NCI-H1092 (cell line): ENCODE measurements at regions not wholly inside any gene's neighbourhood (a gene's known extent, or its start where the extent isn't known, plus 50 kb on each side); places are given as distances from the start of the nearest gene placed in this dataset.
"Not testable (repeated sequence)": the region's sequence is repeated elsewhere in the genome, so short reads cannot be mapped to it uniquely, and the experiment has no call there.

Experiments used
- DNase-seq: peaks from one replicate; lab custom pipeline; 2025; lab: John Stamatoyannopoulos, UW

DNA sequence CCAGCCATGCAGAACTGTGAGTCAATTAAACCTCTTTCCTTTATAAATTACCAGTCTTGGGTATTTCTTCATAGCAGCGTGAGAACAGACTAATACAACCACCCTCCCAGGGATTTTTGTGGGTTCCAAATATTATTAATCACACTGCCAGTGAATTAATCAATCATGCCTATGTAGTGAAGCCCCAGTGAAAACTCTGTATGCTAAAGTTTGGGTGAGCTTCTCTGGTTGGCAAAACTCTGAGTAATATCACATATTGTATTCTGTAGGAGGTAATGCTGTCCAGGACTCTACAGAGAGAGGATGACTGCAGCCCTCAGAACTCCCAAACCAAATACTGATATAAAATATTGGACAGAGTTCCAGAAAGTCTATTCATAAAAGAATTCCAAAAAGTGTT, 216.9 kb downstream of the RPAP3 start:
- no peak for DNase-seq

- no peak for DNase-seq
Observed at GRCh38 chr12:47481041-47481440, 224.8 kb downstream of the RPAP3 start.

DNA sequence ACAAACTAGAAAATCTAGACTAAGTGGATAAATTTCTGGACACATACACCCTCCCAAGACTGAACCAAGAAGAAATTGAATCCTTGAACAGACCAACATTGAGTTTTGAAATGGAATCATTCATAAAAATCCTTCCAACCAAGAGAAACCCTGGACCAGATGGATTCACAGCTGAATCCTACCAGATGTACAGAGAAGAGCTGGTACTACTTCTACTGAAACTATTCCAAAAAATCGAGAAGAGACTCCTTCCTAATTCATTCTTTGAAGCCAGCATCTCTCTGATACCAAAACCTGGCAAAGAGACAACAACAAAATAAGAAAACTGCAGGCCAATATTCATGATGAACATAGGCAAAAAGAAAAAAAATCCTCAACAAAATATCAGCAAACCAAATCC, 227.4 kb downstream of the RPAP3 start:
- DNase-seq: no peak

DNA sequence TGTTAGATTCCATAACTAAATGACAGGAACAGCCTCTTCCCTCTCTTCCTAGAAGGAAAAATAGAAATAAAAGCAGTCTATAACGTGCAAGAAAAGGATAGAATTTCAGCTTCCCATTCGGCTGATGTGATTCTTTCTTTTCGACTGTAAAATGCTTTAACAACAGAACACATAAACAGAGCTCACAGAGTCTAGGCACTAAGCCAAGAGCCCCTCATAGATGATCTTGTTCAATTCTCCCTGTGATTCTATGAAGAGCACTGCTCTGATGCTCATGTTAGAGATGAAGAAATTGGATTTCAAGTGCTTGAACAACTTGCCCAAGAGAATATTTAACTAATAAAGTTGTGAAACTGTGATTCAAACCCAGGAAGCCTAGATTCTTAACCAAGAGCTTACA, 232.7 kb downstream of the RPAP3 start:
- peak; percentile 9 for DNase-seq

GRCh38 chr12:47470349-47470748, 235.5 kb downstream of the RPAP3 start:
- not testable (repeated sequence) for DNase-seq

- not testable (repeated sequence) for DNase-seq
Observed at GRCh38 chr12:47463918-47464317, 241.9 kb downstream of the RPAP3 start.

DNA sequence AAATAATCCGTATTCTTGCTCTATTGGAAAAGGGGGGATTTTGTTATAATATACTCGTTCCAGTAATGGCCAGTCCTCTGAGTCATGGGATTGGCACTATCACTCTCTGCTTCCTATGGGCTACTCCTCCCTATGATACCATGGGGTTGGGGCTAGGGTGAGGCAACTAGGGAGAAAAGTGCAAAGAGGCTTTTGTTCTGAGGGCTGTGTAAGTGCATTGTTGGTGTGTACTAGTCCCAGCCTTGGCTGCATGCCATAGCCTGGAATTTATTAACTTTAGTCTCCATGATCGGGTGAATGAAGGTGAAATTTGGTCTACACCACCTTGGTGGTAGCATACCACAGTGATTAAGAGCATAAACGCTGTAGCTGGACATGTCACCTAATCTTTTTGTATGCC, 247.6 kb downstream of the RPAP3 start:
- DNase-seq: no peak

DNA sequence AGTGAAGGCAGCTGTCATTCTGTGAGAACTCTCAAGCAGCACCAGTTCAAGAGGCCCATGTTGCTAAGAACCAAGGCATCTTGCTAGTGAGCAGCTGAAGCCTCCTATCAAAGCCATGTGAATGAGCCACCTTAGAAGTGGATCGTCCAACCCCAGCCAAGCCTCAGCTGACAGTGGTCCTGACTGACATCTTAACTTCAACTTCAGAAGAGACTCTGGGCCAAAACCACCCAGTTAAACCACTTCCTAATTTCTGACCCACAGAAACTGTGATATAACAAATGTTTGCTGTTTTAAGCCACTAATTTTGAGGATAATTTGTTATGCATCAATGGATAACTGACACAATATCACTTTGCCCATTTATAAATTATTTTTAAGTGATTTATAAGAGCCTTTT, 256.0 kb downstream of the RPAP3 start:
- no peak for DNase-seq

DNA sequence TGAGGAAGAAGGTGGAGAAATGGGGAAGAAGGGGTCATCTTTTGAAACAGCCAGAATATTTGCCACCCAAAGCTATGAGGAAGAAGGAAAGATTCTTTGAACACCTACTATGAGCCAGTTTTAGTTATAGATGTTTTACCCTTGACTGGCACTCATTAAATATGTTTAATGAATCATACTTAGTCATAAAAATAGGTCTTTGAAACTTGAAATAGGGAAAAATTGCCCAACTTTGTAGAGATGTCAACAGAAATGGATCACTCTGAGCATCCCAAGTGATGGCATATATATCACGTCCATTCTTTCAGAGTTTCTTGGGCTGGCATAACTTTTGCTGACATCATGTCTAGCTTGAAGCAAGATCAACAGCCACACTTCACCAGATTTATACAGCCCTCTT, 263.5 kb downstream of the RPAP3 start:
- no peak for DNase-seq

- DNase-seq: no peak
Observed at GRCh38 chr12:47441490-47441889, 264.3 kb downstream of the RPAP3 start.

DNA sequence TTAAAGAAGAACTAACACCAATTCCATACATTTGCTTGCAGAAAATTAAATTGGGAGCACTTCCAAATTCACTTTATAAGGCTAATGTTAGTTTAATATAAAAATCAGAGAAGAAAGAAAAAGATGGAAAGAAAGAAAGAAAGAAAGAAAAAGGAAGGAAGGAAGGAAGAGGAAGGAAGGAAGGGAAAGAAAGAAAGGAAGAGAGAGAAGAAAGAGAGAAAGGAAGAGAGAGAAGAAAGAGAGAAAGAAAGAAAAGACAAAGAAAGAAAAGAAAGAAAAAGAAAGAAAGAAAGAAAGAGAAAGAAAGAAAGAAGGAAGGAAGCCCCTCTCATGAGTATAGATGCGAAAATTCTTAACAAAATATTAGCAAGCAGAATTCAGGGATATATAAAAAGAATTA, 267.7 kb downstream of the RPAP3 start:
- no peak for DNase-seq

- no peak for DNase-seq
Observed at GRCh38 chr12:47437570-47437969, 268.3 kb downstream of the RPAP3 start.

DNA sequence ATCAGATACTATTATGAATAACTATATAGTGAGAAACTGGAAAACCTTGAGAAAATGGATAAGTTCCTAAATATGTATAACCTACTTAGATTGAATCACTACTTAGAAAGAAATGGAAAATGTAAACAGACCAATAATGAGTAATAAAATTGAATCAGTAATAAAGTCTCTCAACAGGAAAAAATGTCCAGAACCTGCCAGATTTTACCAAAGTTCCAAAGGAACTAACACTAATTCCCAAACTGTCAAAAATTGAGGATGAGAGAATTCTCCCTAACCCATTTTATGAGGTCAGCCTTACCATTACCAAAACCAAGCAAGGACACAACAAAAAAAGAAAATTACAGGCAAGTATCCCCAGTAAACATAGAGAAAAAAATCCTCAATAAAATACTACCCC, 272.0 kb downstream of the RPAP3 start:
- no peak for DNase-seq

DNA sequence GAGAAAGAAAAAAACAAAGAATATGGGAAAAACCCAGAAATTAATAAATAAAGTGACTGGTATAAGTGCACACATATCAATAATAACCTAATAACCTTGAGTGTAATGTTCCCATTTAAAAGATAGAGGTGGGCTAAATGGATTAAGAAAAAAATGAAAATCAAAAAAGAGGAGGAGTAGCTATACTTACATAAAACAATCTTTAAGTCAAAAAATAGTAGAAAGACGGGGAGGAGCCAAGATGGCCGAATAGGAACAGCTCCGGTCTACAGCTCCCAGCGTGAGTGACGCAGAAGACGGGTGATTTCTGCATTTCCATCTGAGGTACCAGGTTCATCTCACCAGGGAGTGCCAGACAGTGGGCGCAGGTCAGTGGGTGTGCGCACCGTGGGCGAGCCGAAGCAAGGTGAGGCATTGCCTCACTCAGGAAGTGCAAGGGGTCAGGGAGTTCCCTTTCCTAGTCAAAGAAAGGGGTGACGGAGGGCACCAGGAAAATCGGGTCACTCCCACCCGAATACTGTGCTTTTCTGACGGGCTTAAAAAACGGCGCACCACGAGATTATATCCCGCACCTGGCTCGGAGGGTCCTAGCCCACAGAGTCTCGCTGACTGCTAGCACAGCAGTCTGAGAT, 279.0 kb downstream of the RPAP3 start:
- not testable (repeated sequence) for DNase-seq

- no peak for DNase-seq
Observed at GRCh38 chr12:47422611-47423010, 283.2 kb downstream of the RPAP3 start.

- no peak for DNase-seq
Observed at GRCh38 chr12:47419497-47419896, 286.3 kb downstream of the RPAP3 start.

GRCh38 chr12:47417955-47418354, 287.9 kb downstream of the RPAP3 start:
- no peak for DNase-seq

DNA sequence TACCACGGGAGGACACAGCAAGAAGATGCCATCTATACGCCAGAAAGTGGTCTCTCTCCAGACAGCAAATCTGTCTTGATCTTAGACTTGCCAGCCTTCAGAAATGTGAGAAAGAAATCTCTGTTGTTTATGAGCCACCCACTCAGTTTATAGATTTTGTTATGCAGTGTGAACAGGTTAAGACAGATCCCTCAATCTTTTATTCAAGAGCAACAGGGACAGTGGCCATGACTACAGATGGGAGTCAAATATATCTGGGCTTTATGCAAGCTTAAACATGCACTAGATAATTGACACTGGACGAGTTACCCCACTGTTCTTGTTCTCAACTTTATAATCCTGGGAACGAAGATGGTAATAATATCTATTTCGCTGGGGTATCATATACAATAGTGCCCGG, 288.7 kb downstream of the RPAP3 start:
- DNase-seq: no peak

DNA sequence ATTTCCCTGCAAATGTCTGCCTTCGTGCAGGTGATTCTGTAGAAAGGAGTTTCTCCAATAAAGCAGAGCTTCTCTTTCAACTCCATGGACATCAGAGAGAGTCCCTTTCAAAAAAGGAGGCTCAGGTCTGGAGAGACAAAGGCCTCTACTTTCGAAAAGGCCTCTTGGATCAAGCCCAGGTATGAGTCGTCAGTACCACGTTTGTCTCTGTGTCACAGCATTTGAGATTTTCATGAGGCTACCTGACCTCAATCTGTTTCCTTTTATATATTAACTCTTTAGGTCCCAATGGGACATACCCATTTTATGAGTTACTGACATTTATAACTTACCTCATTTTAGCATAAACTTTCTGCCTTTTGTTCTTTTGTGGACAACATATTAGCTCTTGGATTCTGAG, 290.8 kb downstream of the RPAP3 start:
- DNase-seq: no peak

DNA sequence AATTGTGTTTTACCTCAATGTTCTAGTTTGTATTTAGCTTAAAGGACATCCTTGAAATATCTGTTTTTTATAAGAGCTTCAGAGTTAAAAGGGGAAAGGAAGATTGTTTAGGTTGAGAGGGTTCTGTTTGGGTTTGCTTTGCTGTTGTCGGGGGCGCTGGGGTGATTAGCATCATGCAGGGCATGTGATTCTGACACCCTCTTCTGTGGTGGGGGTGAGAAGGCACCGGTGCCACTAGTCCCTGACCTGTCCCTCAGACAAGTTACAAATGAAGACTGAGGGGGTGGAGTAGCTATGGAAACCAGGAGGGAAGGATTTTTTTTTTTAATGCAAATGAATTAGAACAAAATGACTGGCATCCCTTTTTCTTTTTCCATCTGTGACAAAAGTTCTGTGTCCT, 291.3 kb downstream of the RPAP3 start:
- DNase-seq: no peak

- DNase-seq: no peak
Observed at GRCh38 chr12:47413806-47414205, 292.0 kb downstream of the RPAP3 start.

- no peak for DNase-seq
Observed at GRCh38 chr12:47412601-47413236, 293.1 kb downstream of the RPAP3 start.

DNA sequence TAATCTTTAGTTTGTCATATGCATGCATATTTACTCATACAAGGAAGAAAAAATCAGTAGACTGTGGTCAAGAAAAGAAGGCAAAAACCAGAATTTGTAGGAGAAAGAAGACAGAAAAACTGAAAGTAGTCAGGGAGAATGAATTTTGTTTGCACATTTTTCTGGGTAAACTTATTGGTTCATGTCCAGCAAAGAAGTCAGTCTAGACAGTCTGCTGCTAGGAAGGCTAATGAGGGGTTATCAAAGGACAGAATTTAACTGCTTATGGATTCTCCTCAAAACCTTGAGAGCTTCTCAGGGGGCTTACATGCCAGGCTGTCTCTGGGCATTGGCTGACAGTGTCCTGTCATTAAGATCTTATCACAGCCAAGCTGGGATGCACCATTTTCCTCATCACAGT, 293.9 kb downstream of the RPAP3 start:
- no peak for DNase-seq

GRCh38 chr12:47410862-47411261, 295.0 kb downstream of the RPAP3 start:
- DNase-seq: no peak
